Endothelial cell of umbilical vein (primary cell): ENCODE measurements at regions not wholly inside any gene's neighbourhood (a gene's known extent, or its start where the extent isn't known, plus 50 kb on each side); places are given as distances from the start of the nearest gene placed in this dataset.

ENCODE experiments used
- CTCF ChIP-seq, 2 donors: IDR thresholded peaks; 1 replicate in 1 of 2; 2 replicates in 1 of 2; pipeline ENCODE4 v1.5.1; 2011; ENCODE audit warnings: low read length in 2 of 2, mild to moderate bottlenecking in 2 of 2, moderate library complexity in 2 of 2, control low read depth in 1 of 2, inconsistent platforms in 1 of 2, low read depth in 1 of 2; ENCODE audit not compliant: insufficient read depth in 1 of 2; ENCODE audit errors: extremely low read depth in 1 of 2
- EZH2 ChIP-seq: IDR thresholded peaks from 2 replicates; pipeline ENCODE4 v1.6.1; 2012; ENCODE audit warnings: borderline replicate concordance, low read depth, mild to moderate bottlenecking, moderate library complexity, low read length, inconsistent platforms; ENCODE audit not compliant: severe bottlenecking
- MAX ChIP-seq: IDR thresholded peaks from 2 replicates; pipeline ENCODE4 v1.6.1; 2011; ENCODE audit not compliant: insufficient read depth, insufficient read length
- POLR2A ChIP-seq: IDR thresholded peaks from 2 replicates; pipeline ENCODE4 v1.6.1; 2012; ENCODE audit warnings: low read depth, mild to moderate bottlenecking, control low read depth, low read length

- TF ChIP-seq CTCF (IDR thresholded peaks at IDR 0.05; ENCODE audit: extremely low read depth in 1 of 2, insufficient read depth in 1 of 2, low read depth in 1 of 2, low read length in 2 of 2) (no peak), POLR2A (no peak), MAX (no peak), EZH2 (no peak)
Measured at GRCh38 chr5:58143727-58144126, 316.2 kb downstream of the PLK2 start.
